ENCODE measurements at regions not wholly inside any gene's neighbourhood (a gene's known extent, or its start where the extent isn't known, plus 50 kb on each side); places are given as distances from the start of the nearest gene placed in this dataset.

- H3K4me1 ChIP-seq, result no peaks in the 10 kb centered on the region
- no peaks in the 10 kb centered on the region for H3K9me3 ChIP-seq
- no peaks in the 10 kb centered on the region for H3K36me3 ChIP-seq
- no peak for DNase-seq
- no peak overlapping the region for H3K27ac ChIP-seq
- intact Hi-C loops (cut with DNase I; ENCODE audit: low total_unique reads), result no loop called here
- no peaks in the 10 kb centered on the region for H3K27me3 ChIP-seq (replicated peaks in 1 of 7)
- TF ChIP-seq POLR2A (IDR thresholded peaks at IDR 0.05) (no peak), POLR2AphosphoS5 (IDR thresholded peaks at IDR 0.05) (no peak), CTCF (IDR thresholded peaks at IDR 0.05 in 8 of 11, conservative IDR thresholded peaks at IDR 0.05 in 3 of 11) (no peak)
- 76 to 92% (median 85%) methylated on average over 3 of the region's 3 CpGs for WGBS, 5 donors
- H3K4me3 ChIP-seq, result no peak overlapping the region
These were observed 85.6 kb upstream of the TMCC3 start for GRCh38 chr12:94736004-94736403.

GRCh38 chr12:94733727-94734126, 83.4 kb upstream of the TMCC3 start:
- WGBS, 5 donors, result 90 to 98% (median 93%) methylated on average over 9 of the region's 9 CpGs
- H3K4me3 ChIP-seq, result no peak overlapping the region
- H3K4me1 ChIP-seq, result no peaks in the 10 kb centered on the region
- DNase-seq, result no peak
- no peaks in the 10 kb centered on the region for H3K27me3 ChIP-seq (replicated peaks in 1 of 7)
- no peak overlapping the region for H3K27ac ChIP-seq
- H3K36me3 ChIP-seq, result no peaks in the 10 kb centered on the region
- TF ChIP-seq POLR2AphosphoS5 (IDR thresholded peaks at IDR 0.05), result no peak
- TF ChIP-seq POLR2A (IDR thresholded peaks at IDR 0.05), result no peak
- no peak for TF ChIP-seq CTCF (IDR thresholded peaks at IDR 0.05 in 8 of 11, conservative IDR thresholded peaks at IDR 0.05 in 3 of 11)
- intact Hi-C loops (cut with DNase I; ENCODE audit: low total_unique reads), result no loop called here
- no peaks in the 10 kb centered on the region for H3K9me3 ChIP-seq

GRCh38 chr12:94732367-94732990, 82.1 kb upstream of the TMCC3 start:
- no peak for DNase-seq
- TF ChIP-seq POLR2A (IDR thresholded peaks at IDR 0.05) (no peak), CTCF (IDR thresholded peaks at IDR 0.05 in 8 of 11, conservative IDR thresholded peaks at IDR 0.05 in 3 of 11) (no peak), POLR2AphosphoS5 (IDR thresholded peaks at IDR 0.05) (no peak)
- H3K36me3 ChIP-seq, result no peaks in the 10 kb centered on the region

GRCh38 chr12:94731733-94732360, 81.5 kb upstream of the TMCC3 start:
- Histone ChIP-seq H3K4me3 (no peak overlapping the region), H3K36me3 (no peaks in the 10 kb centered on the region), H3K9me3 (no peaks in the 10 kb centered on the region), H3K27ac (no peak overlapping the region), H3K4me1 (no peaks in the 10 kb centered on the region), H3K27me3 (replicated peaks in 1 of 7) (no peaks in the 10 kb centered on the region)
- 85 to 94% (median 94%) methylated on average over 10 of the region's 10 CpGs for WGBS, 5 donors
- TF ChIP-seq POLR2AphosphoS5 (IDR thresholded peaks at IDR 0.05), result no peak
- TF ChIP-seq POLR2A (IDR thresholded peaks at IDR 0.05), result no peak
- no peak for TF ChIP-seq CTCF (IDR thresholded peaks at IDR 0.05 in 8 of 11, conservative IDR thresholded peaks at IDR 0.05 in 3 of 11)
- no peak for DNase-seq
- intact Hi-C loops (cut with DNase I; ENCODE audit: low total_unique reads), result no loop called here

More at GRCh38 chr12:94732367-94732990, 82.1 kb upstream of the TMCC3 start:
- H3K27me3 ChIP-seq (replicated peaks in 1 of 7), result no peaks in the 10 kb centered on the region
- no peak overlapping the region for H3K27ac ChIP-seq
- no peaks in the 10 kb centered on the region for H3K9me3 ChIP-seq
- 60 to 73% (median 63%) methylated on average over 13 of the region's 13 CpGs for WGBS, 5 donors
- H3K4me1 ChIP-seq, result no peaks in the 10 kb centered on the region
- H3K4me3 ChIP-seq, result no peak overlapping the region
- intact Hi-C loops (cut with DNase I; ENCODE audit: low total_unique reads), result no loop called here
